Endothelial cell (in vitro differentiated cells): ENCODE measurements at regions not wholly inside any gene's neighbourhood (a gene's known extent, or its start where the extent isn't known, plus 50 kb on each side); places are given as distances from the start of the nearest gene placed in this dataset.

Experiments
- DNase-seq: peaks from one replicate; pipeline ENCODE4 v3.0.0; 2021; ENCODE audit warnings: low spot score
- H3K27ac Mint-ChIP-seq: one replicate; pipeline ENCODE4 v1.8.0; 2021; ENCODE audit warnings: mixed read lengths, inconsistent platforms; ENCODE audit not compliant: unreplicated experiment
- H3K27me3 Mint-ChIP-seq: one replicate; pipeline ENCODE4 v1.8.0; 2021; ENCODE audit warnings: mild to moderate bottlenecking, moderate library complexity, mixed read lengths, inconsistent platforms; ENCODE audit not compliant: unreplicated experiment
- H3K36me3 Mint-ChIP-seq: one replicate; pipeline ENCODE4 v1.8.0; 2021; ENCODE audit warnings: mild to moderate bottlenecking, low read depth, mixed read lengths, inconsistent platforms; ENCODE audit not compliant: unreplicated experiment
- H3K4me1 Mint-ChIP-seq: one replicate; pipeline ENCODE4 v1.8.0; 2021; ENCODE audit warnings: mild to moderate bottlenecking, mixed read lengths, inconsistent platforms; ENCODE audit not compliant: unreplicated experiment
- H3K4me3 Mint-ChIP-seq: one replicate; pipeline ENCODE4 v1.8.0; 2021; ENCODE audit warnings: mild to moderate bottlenecking, mixed read lengths, inconsistent platforms; ENCODE audit not compliant: unreplicated experiment
- H3K9me3 Mint-ChIP-seq: one replicate; pipeline ENCODE4 v1.8.0; 2021; ENCODE audit warnings: mixed read lengths, inconsistent platforms; ENCODE audit not compliant: unreplicated experiment
- TF ChIP-seq, protein P1 (sequence below): fragments of 200-600 bp; sonication (generic); IDR thresholded peaks from one replicate; pipeline ENCODE4 v1.5.0; 2021; ENCODE audit warnings: antibody characterized with exemption; ENCODE audit not compliant: unreplicated experiment

DNA sequence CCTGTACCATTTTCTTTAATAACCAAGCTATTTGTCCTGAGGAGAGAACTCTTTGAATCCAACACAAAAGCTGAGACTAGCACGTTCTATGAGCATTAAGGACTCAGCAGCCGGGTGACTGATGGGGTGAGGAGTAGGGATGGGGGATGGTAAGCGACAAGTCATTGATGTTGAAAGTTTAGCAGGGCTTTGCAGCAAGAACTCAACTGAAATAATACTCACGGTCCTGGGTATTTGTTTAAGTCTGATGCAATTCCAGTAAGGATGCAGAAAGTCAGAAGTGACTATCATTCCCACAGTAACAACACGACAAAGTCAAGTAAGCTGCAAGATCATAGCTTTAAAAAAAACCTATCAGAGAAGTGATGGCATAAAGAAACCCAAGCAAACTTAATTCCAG lies 131.1 kb downstream of the ACTL7B start:
- H3K27me3 Mint-ChIP-seq, result no peaks in the 10 kb centered on the region
- H3K4me1 Mint-ChIP-seq, result peaks cover 5% of the 10 kb centered on the region
- H3K9me3 Mint-ChIP-seq, result no peaks in the 10 kb centered on the region
- DNase-seq, result no peak
- no peaks in the 10 kb centered on the region for H3K36me3 Mint-ChIP-seq
- no peak overlapping the region for H3K27ac Mint-ChIP-seq
- no peak overlapping the region for H3K4me3 Mint-ChIP-seq
- TF ChIP-seq, protein P1, sequence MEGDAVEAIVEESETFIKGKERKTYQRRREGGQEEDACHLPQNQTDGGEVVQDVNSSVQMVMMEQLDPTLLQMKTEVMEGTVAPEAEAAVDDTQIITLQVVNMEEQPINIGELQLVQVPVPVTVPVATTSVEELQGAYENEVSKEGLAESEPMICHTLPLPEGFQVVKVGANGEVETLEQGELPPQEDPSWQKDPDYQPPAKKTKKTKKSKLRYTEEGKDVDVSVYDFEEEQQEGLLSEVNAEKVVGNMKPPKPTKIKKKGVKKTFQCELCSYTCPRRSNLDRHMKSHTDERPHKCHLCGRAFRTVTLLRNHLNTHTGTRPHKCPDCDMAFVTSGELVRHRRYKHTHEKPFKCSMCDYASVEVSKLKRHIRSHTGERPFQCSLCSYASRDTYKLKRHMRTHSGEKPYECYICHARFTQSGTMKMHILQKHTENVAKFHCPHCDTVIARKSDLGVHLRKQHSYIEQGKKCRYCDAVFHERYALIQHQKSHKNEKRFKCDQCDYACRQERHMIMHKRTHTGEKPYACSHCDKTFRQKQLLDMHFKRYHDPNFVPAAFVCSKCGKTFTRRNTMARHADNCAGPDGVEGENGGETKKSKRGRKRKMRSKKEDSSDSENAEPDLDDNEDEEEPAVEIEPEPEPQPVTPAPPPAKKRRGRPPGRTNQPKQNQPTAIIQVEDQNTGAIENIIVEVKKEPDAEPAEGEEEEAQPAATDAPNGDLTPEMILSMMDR, result no peak

DNA sequence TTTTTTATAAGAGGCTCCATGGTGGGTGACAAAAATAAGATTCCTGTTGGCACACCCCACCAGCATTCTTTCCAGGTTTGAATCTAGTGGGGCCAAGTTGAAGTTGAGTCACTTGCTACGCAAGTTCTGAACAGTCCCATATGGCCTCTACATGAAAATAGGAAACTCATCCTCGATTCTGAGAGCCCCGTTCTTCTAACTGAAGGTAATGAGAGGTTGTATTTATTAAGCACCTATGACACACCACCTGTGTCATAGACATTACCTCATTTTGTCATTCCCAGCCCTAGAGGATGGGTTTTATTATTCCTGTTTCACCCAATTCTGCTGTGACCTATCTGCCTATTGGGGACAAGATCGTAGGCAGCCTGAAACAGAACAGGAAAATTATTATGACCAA lies 131.7 kb downstream of the ACTL7B start:
- Mint-ChIP-seq H3K4me1 (peaks cover 5% of the 10 kb centered on the region), H3K27me3 (peaks cover under 1% of the 10 kb centered on the region), H3K4me3 (no peak overlapping the region), H3K36me3 (no peaks in the 10 kb centered on the region), H3K9me3 (no peaks in the 10 kb centered on the region), H3K27ac (no peak overlapping the region)
- TF ChIP-seq, protein P1, result no peak
- DNase-seq, result no peak

DNA sequence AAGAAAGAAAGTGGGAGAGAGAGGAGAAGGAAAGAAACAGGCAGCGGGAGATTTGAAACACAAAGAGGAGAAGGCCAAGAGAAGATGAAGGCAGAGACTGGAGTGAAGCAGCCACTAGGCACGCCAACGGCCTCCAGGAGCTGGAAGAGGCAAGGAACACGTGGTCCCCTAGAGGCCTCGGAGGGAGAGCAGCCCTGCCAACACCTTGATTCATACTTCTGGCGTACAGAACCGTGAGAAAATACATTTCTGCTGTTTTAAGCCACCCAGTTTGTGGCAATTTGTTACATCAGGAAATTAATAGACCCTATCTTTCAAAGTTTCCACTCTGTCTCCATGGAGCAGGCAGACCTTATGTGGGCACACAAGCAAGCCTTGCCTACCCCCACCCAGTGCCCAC lies 133.4 kb downstream of the ACTL7B start:
- no peak overlapping the region for H3K27ac Mint-ChIP-seq
- no peak for DNase-seq
- no peaks in the 10 kb centered on the region for H3K4me1 Mint-ChIP-seq
- H3K27me3 Mint-ChIP-seq, result peaks cover 2% of the 10 kb centered on the region
- no peaks in the 10 kb centered on the region for H3K9me3 Mint-ChIP-seq
- TF ChIP-seq, protein P1, result no peak
- H3K36me3 Mint-ChIP-seq, result no peaks in the 10 kb centered on the region
- H3K4me3 Mint-ChIP-seq, result no peak overlapping the region

DNA sequence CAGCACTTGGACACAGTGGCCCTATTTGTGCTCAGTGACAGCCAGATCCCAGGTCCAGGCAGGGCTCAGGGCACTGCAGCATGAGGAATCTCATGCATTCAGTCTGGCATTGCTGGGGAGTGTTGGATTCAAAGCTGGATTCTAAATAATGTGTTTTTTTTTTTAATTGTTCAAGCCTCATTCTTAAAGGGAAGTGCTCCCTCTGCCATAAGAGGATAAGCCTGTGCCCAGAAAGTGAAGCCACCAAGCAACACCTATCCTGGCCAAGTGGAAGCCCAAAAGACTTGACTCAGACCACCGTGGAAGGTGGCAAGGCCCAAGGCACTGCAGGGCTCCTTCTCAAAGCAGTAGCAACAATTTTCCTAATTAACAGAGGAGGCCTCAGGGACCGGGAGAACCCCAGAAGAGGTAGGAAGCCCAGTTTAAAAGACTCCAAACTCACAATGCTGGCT lies 135.6 kb downstream of the ACTL7B start:
- H3K4me1 Mint-ChIP-seq, result no peaks in the 10 kb centered on the region
- no peak for DNase-seq
- TF ChIP-seq, protein P1, result no peak
- H3K36me3 Mint-ChIP-seq, result no peaks in the 10 kb centered on the region
- no peak overlapping the region for H3K27ac Mint-ChIP-seq
- no peaks in the 10 kb centered on the region for H3K9me3 Mint-ChIP-seq
- H3K4me3 Mint-ChIP-seq, result no peak overlapping the region
- H3K27me3 Mint-ChIP-seq, result peaks cover 2% of the 10 kb centered on the region

DNA sequence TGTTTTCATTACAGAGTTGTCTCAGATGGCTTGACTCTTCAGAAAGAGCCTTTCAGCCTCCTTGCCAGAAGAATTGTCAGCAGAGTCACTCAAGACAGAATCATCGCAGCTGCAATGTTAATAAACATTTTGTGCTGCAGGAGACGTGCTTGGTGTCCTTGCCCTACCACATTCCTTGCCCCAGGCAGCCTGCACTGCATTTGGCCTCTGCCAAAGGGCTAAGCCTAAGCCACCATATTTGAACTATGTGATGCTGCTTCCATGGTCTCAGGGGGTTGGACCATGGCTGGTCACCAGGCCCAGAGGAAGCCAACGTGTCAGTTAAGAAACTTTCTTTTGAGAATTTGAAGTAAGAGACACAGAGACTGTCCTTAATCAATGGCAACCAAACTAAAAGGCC lies 145.4 kb downstream of the ACTL7B start:
- no peaks in the 10 kb centered on the region for H3K36me3 Mint-ChIP-seq
- no peaks in the 10 kb centered on the region for H3K9me3 Mint-ChIP-seq
- no peak overlapping the region for H3K4me3 Mint-ChIP-seq
- no peaks in the 10 kb centered on the region for H3K27me3 Mint-ChIP-seq
- TF ChIP-seq, protein P1, result no peak
- no peaks in the 10 kb centered on the region for H3K4me1 Mint-ChIP-seq
- DNase-seq, result no peak
- no peak overlapping the region for H3K27ac Mint-ChIP-seq
